GM23248 (cell line): ENCODE measurements at regions not wholly inside any gene's neighbourhood (a gene's known extent, or its start where the extent isn't known, plus 50 kb on each side); places are given as distances from the start of the nearest gene placed in this dataset.

Experiments used
- EZH2 ChIP-seq: fragments of 200-600 bp; sonication (generic); IDR thresholded peaks from 2 replicates; pipeline ENCODE4 v1.6.1; 2018; ENCODE audit warnings: antibody characterized with exemption, mild to moderate bottlenecking; ENCODE audit not compliant: insufficient read depth, poor library complexity, severe bottlenecking
- EZH2phosphoT487 ChIP-seq: fragments of 200-600 bp; sonication (generic); IDR thresholded peaks from 2 replicates; pipeline ENCODE4 v1.6.1; 2018; ENCODE audit warnings: antibody characterized with exemption, moderate library complexity, mild to moderate bottlenecking, low read depth; ENCODE audit not compliant: insufficient read depth

GRCh38 chr4:182190306-182190705, 52.9 kb upstream of the TENM3 start:
- TF ChIP-seq EZH2phosphoT487, result no peak
- TF ChIP-seq EZH2, result no peak
